NCI-H510A treated with DMSO at 0.1 percent for 48 hours (cell line): ENCODE measurements at regions not wholly inside any gene's neighbourhood (a gene's known extent, or its start where the extent isn't known, plus 50 kb on each side); places are given as distances from the start of the nearest gene placed in this dataset.
"Not testable (repeated sequence)": the region's sequence is repeated elsewhere in the genome, so short reads cannot be mapped to it uniquely, and the experiment has no call there.

Source experiments
- DNase-seq: peaks from one replicate; lab custom pipeline; 2025; lab: John Stamatoyannopoulos, UW

DNA sequence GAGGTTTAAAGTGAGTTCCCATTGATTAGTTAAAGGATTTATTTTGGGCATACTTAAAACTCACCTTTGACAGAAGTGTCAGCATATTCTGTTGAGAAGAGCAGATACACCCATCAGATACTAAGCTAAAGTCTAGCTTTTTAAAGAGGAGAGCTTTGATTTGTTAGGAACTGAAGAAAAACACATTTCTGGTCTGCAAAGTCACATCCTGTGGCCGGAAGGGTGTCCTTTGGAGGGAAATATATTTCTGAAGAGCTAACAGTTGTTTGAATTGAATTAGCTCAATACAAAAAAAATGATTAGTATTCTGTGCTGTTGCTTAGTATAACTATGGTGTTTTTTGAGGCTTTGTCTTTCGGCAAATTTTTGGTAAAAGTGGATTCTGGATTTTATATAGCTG lies 302.7 kb downstream of the RFPL4B start:
- DNase-seq = no peak

DNA sequence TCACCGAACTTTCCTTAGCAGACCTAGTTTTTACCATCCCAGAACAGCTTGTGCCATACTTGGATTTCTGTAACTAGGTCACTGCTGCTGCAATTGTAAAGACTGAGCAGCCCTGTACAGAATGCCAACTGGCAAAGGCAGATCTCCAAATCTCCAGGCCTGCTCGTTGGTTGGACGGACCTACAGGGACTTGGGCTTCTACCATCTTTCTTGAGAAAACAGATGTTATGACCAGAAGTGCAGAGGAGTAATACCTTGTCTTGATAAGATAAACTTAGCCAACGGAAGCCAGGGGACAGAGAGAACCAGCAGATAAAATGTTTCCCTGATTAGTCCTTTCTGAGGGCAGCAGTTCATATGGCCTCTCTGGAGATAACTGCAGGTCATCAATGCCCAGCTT lies 304.1 kb downstream of the RFPL4B start:
- no peak for DNase-seq

DNA sequence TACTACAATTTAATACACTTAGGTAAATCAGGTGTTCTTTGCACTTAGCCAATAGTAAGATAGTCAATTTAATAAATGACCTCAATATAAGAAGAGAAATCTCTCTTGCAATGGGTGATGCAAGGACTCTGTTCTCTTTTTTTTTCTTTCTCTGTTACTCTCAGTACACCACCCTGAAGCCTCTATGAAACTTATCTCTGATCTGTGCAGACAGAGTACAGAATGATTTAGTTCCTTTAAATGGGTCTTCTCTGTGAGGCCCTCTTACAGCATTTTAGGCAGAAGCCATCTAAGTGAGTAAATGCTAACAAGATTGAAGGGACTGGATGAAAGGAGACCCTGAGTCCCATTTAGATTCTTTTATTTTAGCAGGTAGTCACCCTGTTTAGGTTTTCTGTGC lies 312.8 kb downstream of the RFPL4B start:
- DNase-seq = no peak

DNA sequence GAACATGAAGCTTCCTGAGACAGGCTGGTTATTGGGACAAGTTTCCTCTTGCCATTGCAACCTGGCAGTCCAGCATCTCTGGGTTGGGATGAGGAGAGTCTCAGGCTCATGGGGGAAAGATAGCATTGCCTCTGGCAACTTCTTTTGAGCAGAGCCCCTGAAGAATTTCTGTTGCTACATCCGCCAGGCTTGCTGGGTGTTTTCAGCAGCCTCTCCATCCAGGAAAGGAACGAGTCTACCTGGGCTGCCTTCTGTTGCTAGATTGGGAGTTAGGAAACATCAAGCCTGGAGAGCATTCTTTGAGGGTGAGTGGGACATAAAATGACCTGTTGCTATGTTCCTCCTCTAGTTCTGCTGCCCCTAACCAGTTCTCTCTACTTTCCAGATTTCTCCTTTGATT lies 313.5 kb downstream of the RFPL4B start:
- no peak for DNase-seq

DNA sequence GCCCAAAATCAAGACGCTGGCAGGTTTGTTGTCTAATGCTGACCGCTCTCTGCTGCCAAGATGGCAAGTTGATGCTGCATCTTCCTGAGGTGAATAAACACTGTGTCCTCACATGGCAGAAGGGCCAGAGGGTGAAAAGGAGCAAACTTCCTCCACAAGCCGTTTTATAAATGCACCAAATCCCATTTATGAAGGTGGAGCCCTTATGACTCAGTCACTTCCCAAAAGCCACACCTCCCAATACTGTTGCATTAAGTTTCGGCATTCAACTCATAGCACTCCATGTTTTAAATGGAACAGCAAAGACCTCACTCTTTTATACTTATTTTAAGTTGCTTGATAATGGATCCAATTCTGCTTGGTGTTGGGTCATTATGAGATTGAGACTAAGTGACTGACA lies 316.6 kb downstream of the RFPL4B start:
- no peak for DNase-seq

DNA sequence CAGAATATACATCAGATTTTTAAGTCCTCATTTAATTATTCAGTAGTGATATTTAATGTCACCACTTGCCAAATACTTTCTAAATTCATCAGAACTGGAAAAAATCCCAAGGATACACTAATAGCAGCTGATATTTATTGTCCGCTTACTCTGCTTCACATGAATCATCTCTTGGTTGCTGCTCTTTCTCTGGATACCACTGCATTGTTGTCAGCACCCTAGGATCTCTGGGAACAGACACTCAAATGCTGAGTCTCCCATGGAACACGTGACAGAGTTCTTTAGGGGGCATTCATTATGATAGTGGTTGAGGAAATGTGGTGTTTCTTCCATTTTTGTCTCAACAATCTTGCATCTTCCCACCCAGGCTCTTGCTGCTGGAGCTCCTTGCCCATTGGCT lies 318.0 kb downstream of the RFPL4B start:
- DNase-seq = no peak

DNA sequence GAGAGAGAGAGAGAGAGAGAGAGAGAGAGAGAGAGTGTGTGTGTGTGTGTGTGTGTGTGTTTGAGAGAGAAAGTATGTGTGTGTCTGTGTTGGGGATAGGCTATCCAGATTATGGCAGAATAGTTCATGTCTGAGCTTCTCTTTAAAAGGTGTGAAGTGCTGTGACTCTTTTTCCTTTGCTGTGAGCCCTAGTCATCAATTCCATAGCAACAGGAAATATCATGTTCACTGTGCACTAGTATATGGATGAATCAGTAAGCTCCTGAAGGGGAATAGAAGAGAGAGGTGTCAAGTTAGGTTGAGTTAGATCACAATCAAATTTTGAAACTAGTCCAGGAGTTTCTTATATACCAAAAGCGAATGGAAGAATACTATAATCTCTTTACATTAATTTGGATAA lies 318.7 kb downstream of the RFPL4B start:
- DNase-seq = no peak

DNA sequence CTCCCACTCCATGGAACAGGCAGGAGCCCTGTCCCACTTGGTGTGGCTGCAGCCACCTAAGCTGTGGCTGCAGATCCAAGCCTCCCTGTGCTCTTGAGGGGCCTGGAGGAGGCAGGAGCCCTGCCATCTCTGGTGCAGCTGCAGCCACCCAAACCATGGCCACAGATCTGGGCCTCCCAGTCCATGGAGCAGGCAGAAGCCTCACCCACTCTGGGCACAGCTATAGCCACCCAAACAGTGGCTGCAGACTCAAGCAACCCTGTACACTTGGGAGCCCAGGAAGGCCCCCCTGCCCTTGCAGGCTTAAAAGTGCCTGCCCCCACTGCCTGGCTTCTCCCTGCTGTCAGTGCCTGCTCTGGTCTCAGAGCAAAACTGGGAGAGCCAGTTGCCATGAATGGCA lies 320.3 kb downstream of the RFPL4B start:
- DNase-seq = no peak

DNA sequence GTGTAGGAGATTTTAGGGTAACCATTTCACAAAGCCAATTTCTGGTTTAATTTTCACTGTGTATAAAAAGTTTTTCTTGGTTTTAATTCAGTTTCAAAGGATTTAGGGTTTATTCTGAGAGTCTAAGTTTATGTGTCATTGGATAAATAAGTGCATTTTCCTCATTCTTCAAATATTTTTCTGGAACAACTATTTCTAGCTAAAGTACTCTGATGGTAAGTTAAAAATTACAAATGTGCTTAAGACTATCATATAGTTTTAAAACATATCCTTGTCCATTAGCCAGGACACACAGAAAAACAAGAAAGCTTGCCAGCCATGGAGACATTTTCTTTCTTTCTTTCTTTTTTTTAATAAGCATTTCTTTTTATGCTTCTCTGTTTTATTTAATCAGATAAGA lies 333.0 kb downstream of the RFPL4B start:
- no peak for DNase-seq

DNA sequence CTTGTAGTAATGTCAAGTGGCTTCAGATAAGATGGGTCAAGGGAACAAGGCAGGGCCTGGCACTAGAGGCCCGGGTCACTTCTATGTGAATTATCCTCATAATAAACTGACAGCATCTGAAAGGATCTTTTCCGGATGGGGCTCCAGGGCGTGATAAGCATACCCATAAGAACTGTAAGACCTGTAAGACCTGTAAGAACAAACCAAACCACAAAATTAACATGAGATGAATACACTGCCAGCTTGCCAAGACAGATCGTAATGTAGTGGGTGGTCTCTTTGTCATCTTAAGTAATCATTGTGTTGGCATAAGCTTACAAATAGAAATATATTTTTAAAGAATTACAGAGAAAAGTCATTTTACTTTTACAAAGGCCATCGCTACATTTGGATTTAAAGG lies 334.9 kb downstream of the RFPL4B start:
- no peak for DNase-seq

DNA sequence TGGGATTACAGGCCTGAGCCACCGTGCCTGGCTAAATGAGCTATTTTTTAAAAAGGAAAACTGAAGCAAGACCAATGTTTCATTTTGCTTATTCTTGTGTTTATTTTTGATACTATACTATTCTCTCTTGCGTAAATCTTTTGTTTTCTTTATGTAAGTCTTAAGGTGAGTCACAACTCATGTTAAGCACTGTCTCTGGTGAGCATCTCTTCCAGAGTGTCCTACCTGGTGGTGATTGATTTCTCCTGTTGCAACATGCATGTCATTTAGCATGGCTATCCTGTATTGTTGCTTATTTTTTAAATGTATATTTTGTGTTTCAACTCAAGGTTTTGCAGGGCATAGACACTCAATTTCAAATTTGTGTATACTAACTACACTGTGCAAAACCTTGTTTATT lies 336.0 kb downstream of the RFPL4B start:
- no peak for DNase-seq

DNA sequence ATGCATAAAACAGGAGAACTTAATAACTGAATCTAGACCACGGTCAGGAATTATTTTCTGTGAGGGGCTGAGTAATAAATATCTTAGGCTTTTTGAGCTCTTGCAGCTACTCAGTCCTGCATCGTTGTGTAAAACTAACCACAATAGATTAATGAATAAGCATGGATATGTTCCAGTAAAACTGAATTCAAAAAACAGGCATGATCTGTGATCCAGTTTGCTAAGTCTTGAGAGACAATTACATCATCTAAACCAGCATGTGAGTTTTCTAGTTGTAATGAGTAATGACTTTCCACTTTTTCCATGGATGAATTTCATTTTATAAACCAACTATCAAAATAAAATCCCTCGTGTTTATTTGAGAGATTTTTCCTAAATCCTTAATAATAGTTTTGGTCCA lies 336.8 kb downstream of the RFPL4B start:
- no peak for DNase-seq

DNA sequence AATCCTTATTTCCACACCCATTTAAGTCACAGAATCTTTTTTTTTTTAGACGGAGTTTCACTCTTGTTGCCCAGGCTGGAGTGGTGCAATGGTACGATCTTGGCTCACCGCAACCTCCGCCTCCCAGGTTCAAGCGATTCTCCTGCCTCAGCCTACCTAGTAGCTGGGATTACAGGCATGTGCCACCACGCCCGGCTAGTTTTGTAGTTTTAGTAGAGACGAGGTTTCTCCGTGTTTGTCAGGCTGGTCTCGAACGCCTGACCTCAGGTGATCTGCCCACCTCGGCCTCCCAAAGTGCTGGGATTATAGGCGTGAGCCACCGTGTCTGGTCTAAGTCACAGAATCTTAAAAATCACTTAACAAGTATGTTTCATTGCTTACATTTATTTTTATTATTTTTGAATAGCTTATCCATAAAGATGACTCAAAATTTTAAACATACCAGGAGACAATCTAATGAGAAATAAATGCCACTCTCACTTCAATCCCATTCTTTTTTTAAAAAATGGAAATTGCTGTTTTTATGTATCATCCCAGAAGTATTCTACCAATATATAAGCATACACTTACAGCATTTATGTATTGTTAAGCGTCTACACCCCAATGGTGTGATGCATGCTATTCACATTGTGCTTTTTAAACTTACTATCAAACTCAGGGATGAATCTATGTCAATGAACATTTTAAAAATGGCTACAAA lies 338.5 kb downstream of the RFPL4B start:
- DNase-seq = not testable (repeated sequence)

DNA sequence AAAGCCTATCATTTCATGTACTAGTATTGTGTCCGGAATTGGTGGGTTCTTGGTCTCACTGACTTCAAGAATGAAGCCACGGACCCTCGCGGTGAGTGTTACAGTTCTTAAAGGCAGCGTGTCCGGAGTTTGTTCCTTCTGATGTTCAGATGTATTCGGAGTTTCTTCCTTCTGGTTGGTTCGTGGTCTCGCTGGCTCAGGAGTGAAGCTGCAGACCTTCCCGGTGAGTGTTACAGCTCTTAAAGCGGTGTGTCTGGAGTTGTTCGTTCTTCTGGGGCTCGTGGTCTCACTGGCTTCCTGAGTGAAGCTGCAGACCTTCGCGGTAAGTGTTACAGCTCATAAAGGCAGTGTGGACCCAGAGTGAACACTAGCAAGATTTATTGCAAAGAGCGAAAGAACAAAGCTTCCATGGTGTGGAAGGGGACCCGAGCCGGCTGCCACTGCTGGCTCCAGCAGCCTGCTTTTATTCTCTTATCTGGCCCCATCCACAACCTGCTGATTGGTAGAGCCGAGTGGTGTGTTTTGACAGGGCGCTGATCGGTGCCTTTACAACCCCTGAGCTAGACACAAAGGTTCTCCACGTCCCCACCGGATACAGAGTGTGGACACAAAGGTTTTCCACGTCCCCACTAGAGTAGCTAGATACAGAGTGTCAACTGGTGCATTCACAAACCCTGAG lies 341.5 kb downstream of the RFPL4B start:
- not testable (repeated sequence) for DNase-seq

DNA sequence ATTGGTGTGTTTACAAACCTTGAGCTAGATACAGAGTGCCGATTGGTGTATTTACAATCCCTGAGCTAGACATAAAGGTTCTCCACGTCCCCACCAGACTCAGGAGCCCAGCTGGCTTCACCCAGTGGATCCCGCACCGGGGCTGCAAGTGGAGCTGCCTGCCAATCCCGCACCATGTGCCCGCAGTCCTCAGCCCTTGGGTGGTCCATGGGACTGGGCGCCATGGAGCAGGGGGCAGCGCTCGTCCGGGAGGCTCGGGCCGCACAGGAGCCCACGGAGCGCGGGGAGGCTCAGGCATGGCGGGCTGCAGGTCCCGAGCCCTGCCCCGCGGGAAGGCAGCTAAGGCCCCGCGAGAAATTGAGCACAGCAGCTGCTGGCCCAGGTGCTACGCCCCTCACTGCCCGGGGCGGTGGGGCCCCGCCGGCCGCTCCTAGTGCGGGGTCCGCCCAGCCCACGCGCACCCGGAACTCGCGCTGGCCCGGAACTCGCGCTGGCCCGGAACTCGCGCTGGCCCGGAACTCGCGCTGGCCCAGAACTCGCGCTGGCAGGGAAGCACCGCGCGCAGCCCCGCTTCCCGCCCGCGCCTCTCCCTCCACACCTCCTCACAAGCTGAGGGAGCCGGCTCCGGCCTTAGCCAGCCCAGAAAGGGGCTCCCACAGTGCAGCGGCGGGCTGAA lies 342.2 kb downstream of the RFPL4B start:
- DNase-seq = not testable (repeated sequence)

DNA sequence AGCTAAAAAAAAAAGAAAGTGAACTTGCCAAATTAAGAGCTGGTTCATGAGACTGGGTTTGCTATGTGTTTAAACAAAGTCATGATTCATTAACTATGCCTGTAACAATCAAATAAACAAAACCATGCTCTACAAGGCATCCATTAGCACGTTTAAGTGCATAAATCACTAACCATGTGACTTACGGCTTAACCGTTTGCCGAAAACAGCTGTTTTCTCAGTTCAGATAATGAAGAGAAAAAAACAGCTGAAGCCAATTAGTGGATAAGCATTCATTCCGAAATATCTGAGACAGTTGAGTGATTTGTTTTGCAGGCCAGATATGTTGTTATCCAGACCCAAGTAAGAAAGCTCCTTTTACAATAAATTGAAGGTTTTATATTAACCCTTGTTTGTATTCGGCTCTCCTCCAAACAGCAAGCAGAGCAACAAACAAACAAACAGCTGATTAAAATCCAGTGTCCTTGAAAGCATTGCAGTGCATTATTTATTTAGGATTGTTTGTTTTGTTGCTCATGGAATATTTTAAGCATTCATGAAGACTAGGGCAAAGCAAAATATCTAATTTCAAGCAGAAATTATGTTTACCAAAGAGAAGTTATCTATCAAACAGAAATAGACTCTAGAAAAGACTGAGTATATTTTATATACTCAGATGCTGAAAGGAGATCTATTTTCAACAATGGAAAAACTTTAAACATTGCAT lies 343.5 kb downstream of the RFPL4B start:
- no peak for DNase-seq

DNA sequence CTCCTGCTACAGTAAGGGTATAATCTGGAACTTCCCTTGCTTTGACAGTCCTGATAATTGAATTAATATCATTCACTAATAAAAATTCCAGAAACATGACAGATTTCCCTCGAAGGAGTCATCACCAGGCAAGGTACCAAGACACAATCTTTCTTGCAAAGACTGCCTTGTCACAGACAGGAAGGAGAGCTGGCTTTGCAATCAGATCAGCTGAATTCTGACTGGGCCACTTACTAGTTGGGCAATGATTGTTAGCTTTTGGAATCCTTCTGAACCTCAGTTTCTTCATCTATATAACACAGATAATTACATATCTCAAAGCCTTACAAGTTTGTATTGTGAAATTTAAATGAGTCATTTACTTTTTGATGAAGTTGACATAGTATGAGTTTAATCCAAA lies 344.2 kb downstream of the RFPL4B start:
- DNase-seq = no peak

DNA sequence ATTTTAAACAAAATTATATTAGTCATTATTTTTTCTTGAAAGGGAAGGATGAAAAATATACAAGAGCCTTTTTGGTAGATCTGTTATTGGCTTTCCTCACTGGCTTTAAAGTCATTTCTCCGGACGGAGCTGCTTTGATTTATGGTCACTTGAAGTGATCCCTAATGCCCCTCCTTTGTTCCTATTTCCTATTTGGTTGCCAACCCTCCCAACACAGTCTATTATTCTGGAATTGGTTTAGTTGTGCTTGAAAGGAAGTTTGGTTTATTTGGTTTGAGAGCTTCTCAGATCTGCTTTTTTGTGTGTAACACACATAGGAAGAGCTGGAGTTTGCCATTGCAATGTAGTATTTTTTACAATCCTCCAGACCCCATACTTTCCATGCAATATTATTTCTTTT lies 347.9 kb downstream of the RFPL4B start:
- DNase-seq = no peak

DNA sequence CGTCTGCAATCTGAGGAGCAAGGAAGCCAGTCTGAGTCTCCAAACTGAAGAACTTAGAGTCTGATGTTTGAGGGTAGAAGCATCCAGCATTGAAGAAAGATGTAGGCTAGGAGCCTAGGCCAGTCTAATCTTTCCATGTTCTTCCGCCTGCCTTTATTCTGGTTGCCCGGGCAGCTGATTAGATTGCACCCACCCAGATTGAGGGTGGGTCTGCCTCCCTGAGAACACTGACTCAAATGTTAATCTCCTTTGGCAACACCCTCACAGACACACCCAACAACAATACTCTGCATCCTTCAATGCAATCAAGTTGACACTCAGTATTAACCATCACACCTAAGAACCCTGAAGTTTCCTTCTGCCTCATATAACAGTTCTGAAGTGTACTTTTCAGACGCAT lies 350.1 kb downstream of the RFPL4B start:
- DNase-seq = no peak

DNA sequence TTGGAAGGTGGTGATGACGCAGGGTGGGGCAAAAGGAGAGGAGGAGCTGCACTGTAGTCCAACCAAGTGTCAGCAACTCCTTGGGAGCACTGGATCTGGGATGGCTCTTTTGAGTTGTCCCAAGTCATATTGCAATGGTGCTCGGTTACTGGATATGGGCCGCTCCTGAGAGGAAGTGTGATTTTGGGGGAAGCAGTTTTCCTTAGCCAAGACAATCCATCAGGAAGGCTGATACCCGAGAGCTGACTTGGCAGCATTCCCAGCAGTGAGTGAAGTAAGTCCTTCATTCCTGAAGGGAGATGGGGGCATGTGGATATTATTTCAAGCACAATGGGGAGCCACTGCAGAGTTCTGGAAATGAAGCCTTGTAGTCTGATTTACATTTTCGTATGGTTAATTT lies 354.1 kb downstream of the RFPL4B start:
- DNase-seq = no peak

DNA sequence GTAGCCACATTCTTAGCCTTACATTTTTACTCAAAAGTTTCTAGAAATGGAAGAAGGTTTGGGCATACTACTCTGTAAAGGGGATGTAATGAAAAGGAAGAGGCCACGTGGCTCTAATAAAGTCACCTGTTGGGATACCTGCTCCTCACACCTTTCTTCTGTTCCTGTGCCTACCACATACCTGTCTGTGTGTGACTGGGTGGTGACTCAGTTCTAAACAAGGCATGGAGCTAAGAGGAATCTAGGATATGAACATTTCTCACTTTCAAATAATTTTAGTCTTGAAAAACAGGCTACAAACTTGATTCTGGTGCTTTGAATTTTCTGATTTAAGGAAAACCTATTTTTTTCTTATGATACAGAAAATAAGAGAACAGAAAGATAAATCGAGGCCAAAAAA lies 363.6 kb downstream of the RFPL4B start:
- DNase-seq = no peak

DNA sequence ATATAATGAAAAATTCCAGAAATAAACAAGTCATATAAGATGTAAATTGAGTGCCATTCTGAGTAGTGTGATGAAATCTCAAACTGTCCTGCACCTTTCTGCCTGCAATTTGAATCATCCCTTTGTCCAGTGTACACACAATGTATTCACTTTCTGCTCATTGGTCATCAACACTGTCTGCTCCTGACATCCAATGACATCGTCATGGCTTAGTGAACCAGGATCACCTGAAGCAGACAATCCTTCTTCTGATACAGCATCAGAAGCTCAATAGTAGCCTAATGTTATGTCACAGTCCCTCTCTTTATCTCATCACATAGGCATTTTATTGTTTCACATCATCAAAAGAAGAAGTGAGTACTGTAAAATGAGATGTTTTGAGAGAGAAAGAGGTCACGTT lies 366.3 kb downstream of the RFPL4B start:
- no peak for DNase-seq

DNA sequence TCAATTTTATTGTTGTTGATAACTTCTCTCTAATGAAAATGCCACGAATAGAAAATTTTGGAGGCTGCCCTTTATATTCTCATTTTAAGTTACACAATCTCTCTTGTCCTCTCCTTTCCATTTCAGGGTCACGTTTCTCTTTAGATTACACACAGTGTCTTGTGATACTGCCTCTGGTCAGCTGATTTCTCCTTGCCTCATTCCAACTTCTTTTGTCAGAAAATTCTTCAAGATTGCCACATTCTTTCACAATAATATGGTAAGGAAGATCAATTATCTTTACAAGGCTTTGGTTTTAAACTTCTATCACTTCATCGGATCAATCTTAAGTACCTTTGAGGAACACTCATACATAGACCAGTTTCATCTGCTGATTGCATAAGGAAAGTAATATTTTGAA lies 370.3 kb downstream of the RFPL4B start:
- no peak for DNase-seq
